HCT116 (cell line): ENCODE measurements at regions not wholly inside any gene's neighbourhood (a gene's known extent, or its start where the extent isn't known, plus 50 kb on each side); places are given as distances from the start of the nearest gene placed in this dataset.
A peak's percentile ranks its signal among the peaks of the same experiment; 100 is the strongest.

Experiments
- ATAC-seq: fragments of 200-7000 bp; cut with Tn5 transposase; 2 replicates; pipeline ENCODE4 v1.9.1; 2020; ENCODE audit warnings: mild to moderate bottlenecking, moderate library complexity
- BruUV-seq: library from RNA; stranded (reverse); fragments of 400-500 nt; replicated peaks from 2 replicates; lab custom pipeline; 2021; lab: Mats Ljungman, UMichigan
- CTCF ChIA-PET: fragments of 300-600 bp; sonication (Branson Sonifier 250); formaldehyde crosslinking; loops from one replicate; lab custom pipeline; 2021; ENCODE audit warnings: antibody characterized with exemption; lab: Charles Lee
- POLR2A ChIA-PET: fragments of 300-600, 350-600 bp; sonication (Branson Sonifier 250); formaldehyde crosslinking; loops from one replicate; lab custom pipeline; 2021; ENCODE audit warnings: antibody characterized with exemption; lab: Charles Lee
- RAD21 ChIA-PET, 2 experiments: fragments of 300-600 bp; sonication (Branson Sonifier 250); formaldehyde crosslinking; loops; one replicate each; lab custom pipeline; 2023; ENCODE audit warnings: low total read pairs in 2 of 2; ENCODE audit not compliant: uncharacterized antibody in 2 of 2, unreplicated experiment in 2 of 2, low non-redundant PET in 1 of 2; lab: Charles Lee
- DNase-seq: peaks from one replicate; pipeline ENCODE4 v3.0.0-alpha.2; 2010; ENCODE audit warnings: low read depth, low spot score
- H2AFZ ChIP-seq: fragments of 200-600 bp; shearing (Covaris generic), sonication (generic); 2 replicates; pipeline ENCODE4 v1.6.1; 2017; ENCODE audit warnings: low read depth, mixed run types, mixed read lengths, antibody characterized with exemption, low read length; ENCODE audit not compliant: poor library complexity, severe bottlenecking
- H3K27ac ChIP-seq: 2 replicates; pipeline ENCODE4 v1.5.1; 2012; ENCODE audit warnings: low read depth, low read length
- H3K27me3 ChIP-seq: fragments of 200-600 bp; sonication (generic); 2 replicates; pipeline ENCODE4 v1.6.1; 2016; ENCODE audit warnings: mixed run types, low read length, mixed read lengths; ENCODE audit not compliant: insufficient read depth
- H3K36me3 ChIP-seq, 2 experiments: fragments of 200-500 bp in 1 of 2; fragments of 200-600 bp in 1 of 2; sonication (Bioruptor generic) in 1 of 2; sonication (generic) in 1 of 2; 2 replicates each; pipeline versions ENCODE4 v1.5.1 to v1.6.1; 2014 to 2016; ENCODE audit warnings: low read length in 2 of 2, inconsistent platforms in 1 of 2, mixed read lengths in 1 of 2, mixed run types in 1 of 2; ENCODE audit not compliant: insufficient read depth in 2 of 2, control insufficient read depth in 1 of 2
- H3K4me1 ChIP-seq, 2 experiments: fragments of 200-600 bp in 1 of 2; sonication (generic) in 1 of 2; 2 replicates each; pipeline versions ENCODE4 v1.5.1 to v1.6.1; 2012 to 2017; ENCODE audit warnings: low read length in 2 of 2, inconsistent platforms in 1 of 2, mild to moderate bottlenecking in 1 of 2, mixed read lengths in 1 of 2, mixed run types in 1 of 2, moderate library complexity in 1 of 2; ENCODE audit not compliant: insufficient read depth in 2 of 2, control insufficient read depth in 1 of 2
- H3K4me2 ChIP-seq: fragments of 200-600 bp; sonication (generic); 2 replicates; pipeline ENCODE4 v1.6.1; 2017; ENCODE audit warnings: mixed run types, low read length, mixed read lengths
- H3K4me3 ChIP-seq, 2 experiments: fragments of 200-600 bp in 1 of 2; sonication (generic) in 1 of 2; replicated peaks in 1 of 2; 2 replicates each; pipeline ENCODE4 v1.5.1; 2011 to 2016; ENCODE audit warnings: low read length in 2 of 2, control low read depth in 1 of 2, low read depth in 1 of 2, mild to moderate bottlenecking in 1 of 2, mixed read lengths in 1 of 2, mixed run types in 1 of 2
- H3K79me2 ChIP-seq: fragments of 200-600 bp; sonication (generic); 2 replicates; pipeline ENCODE4 v1.6.1; 2017; ENCODE audit warnings: mild to moderate bottlenecking, mixed run types, low read length, moderate library complexity, mixed read lengths; ENCODE audit not compliant: insufficient read depth
- H3K9ac ChIP-seq: fragments of 200-600 bp; sonication (generic); 2 replicates; pipeline ENCODE4 v1.6.1; 2016; ENCODE audit warnings: low read length, mixed read lengths
- H3K9me2 ChIP-seq: fragments of 200-600 bp; sonication (generic), shearing (Covaris generic); 2 replicates; pipeline ENCODE4 v1.6.1; 2017; ENCODE audit warnings: mixed run types, mild to moderate bottlenecking, moderate library complexity; ENCODE audit not compliant: insufficient read depth
- H3K9me3 ChIP-seq, 2 experiments: fragments of 200-500 bp in 1 of 2; fragments of 200-600 bp in 1 of 2; sonication (Bioruptor generic) in 1 of 2; sonication (generic) in 1 of 2; 2 replicates each; pipeline ENCODE4 v1.6.1; 2014 to 2017; ENCODE audit warnings: low read length in 2 of 2, mixed read lengths in 2 of 2, inconsistent platforms in 1 of 2, low read depth in 1 of 2, mild to moderate bottlenecking in 1 of 2, mixed run types in 1 of 2, moderate library complexity in 1 of 2; ENCODE audit not compliant: control insufficient read depth in 1 of 2, insufficient read depth in 1 of 2
- H4K20me1 ChIP-seq: fragments of 200-600 bp; sonication (generic), shearing (Covaris generic); 2 replicates; pipeline ENCODE4 v1.6.1; 2017; ENCODE audit warnings: mixed run types, mild to moderate bottlenecking, moderate library complexity; ENCODE audit not compliant: insufficient read depth
- CBX3 ChIP-seq: IDR thresholded peaks from 2 replicates; pipeline ENCODE4 v1.6.1; 2012; ENCODE audit warnings: low read depth
- EZH2 ChIP-seq: fragments of 200-600 bp; sonication (generic); IDR thresholded peaks from 2 replicates; pipeline ENCODE4 v1.6.1; 2017; ENCODE audit warnings: antibody characterized with exemption, mixed run types
- EZH2phosphoT487 ChIP-seq: fragments of 200-600 bp; IDR thresholded peaks from 2 replicates; pipeline ENCODE4 v1.6.1; 2018; ENCODE audit warnings: antibody characterized with exemption, borderline replicate concordance
- RAD21 ChIP-seq: IDR thresholded peaks from 2 replicates; pipeline ENCODE4 v1.6.1; 2012; ENCODE audit warnings: low read depth, mild to moderate bottlenecking
- SIN3A ChIP-seq: IDR thresholded peaks from 2 replicates; pipeline ENCODE4 v1.6.1; 2012; ENCODE audit warnings: low read depth
- ZBTB33 ChIP-seq: IDR thresholded peaks from 2 replicates; pipeline ENCODE4 v1.6.1; 2011; ENCODE audit warnings: mild to moderate bottlenecking, low read length, moderate library complexity; ENCODE audit not compliant: insufficient replicate concordance; ENCODE audit errors: extremely low read depth
- ZNF274 ChIP-seq: fragments of 200-500 bp; sonication (Bioruptor generic); IDR thresholded peaks from 2 replicates; pipeline ENCODE4 v1.6.1; 2014; ENCODE audit warnings: mild to moderate bottlenecking, low read depth, low read length, inconsistent platforms
- intact Hi-C: fragments of 100-400 bp; cut with micrococcal nuclease; formaldehyde crosslinking; loops from 2 replicates; pipeline ENCODE4 v1.10.0; 2022
- TF ChIP-seq, protein P1 (sequence below), 3 experiments: fragments of 200-600 bp in 1 of 3; sonication (generic) in 1 of 3; IDR thresholded peaks in 2 of 3; conservative IDR thresholded peaks in 1 of 3; 2 replicates each; pipeline ENCODE4 v1.5.1; 2012 to 2017; ENCODE audit warnings: low read depth in 2 of 3, low read length in 2 of 3, antibody characterized with exemption in 1 of 3, borderline replicate concordance in 1 of 3, control low read depth in 1 of 3, mild to moderate bottlenecking in 1 of 3, mixed read lengths in 1 of 3, mixed run types in 1 of 3, moderate library complexity in 1 of 3; ENCODE audit not compliant: insufficient read depth in 1 of 3

DNA sequence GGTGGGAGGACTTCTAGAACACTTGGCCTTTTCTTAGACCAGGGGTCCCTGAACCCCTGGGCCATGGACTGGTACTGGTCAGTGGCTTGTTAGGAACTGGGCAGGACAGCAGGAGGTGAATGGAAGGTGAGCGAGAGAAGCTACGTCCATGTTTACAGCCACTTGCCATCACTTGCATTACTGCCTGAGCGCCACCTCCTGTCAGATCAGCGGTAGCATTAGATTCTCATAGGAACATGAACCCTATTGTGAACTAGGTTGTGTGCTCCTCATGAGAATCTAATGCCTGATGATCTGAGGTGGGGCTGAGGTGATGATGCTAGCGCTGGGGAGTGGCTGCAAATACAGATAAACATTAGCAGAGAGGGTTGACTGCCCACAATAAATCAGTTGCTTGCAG, 100.9 kb upstream of the IGFBP7 start:
- Histone ChIP-seq H3K4me3 (no peak overlapping the region), H3K4me1 (no peaks in the 10 kb centered on the region), H3K9me3 (no peaks in the 10 kb centered on the region), H3K36me3 (no peaks in the 10 kb centered on the region), H3K4me2 (no peak overlapping the region), H3K27ac (no peak overlapping the region), H3K9ac (no peak overlapping the region), H4K20me1 (no peaks in the 10 kb centered on the region), H3K27me3 (no peaks in the 10 kb centered on the region), H3K79me2 (no peaks in the 10 kb centered on the region), H3K9me2 (no peaks in the 10 kb centered on the region), H2AFZ (no peak overlapping the region)
- ATAC-seq (peak; percentile 53), DNase-seq (no peak)
- no TSS peak for BruUV-seq
- TF ChIP-seq ZNF274 (no peak), RAD21 (0 out of 2 replicates have a peak, but pooled peaks have one; percentile 4), EZH2phosphoT487 (no peak)
- TF ChIP-seq, protein P1, sequence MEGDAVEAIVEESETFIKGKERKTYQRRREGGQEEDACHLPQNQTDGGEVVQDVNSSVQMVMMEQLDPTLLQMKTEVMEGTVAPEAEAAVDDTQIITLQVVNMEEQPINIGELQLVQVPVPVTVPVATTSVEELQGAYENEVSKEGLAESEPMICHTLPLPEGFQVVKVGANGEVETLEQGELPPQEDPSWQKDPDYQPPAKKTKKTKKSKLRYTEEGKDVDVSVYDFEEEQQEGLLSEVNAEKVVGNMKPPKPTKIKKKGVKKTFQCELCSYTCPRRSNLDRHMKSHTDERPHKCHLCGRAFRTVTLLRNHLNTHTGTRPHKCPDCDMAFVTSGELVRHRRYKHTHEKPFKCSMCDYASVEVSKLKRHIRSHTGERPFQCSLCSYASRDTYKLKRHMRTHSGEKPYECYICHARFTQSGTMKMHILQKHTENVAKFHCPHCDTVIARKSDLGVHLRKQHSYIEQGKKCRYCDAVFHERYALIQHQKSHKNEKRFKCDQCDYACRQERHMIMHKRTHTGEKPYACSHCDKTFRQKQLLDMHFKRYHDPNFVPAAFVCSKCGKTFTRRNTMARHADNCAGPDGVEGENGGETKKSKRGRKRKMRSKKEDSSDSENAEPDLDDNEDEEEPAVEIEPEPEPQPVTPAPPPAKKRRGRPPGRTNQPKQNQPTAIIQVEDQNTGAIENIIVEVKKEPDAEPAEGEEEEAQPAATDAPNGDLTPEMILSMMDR (IDR thresholded peaks at IDR 0.05 in 2 of 3, conservative IDR thresholded peaks at IDR 0.05 in 1 of 3; ENCODE audit: borderline replicate concordance in 1 of 3, insufficient read depth in 1 of 3, low read depth in 2 of 3, low read length in 2 of 3), result peak in 2 of 3 experiments; percentile 13 to 15; a peak in 1 of 6 replicates
- ChIA-PET POLR2A (no interaction called here), RAD21 (no interaction called here), CTCF (interaction anchor here (0.6 kb wide), 1 partner anchor 48 kb away, joined by 3 read pairs; no protein-coding TSS in a partner anchor)
- intact Hi-C loops, result no loop called here

GRCh38 chr4:57206172-57206571, 96.0 kb upstream of the IGFBP7 start:
- POLR2A ChIA-PET, result no interaction called here

More at GRCh38 chr4:57206172-57206571, 96.0 kb upstream of the IGFBP7 start:
- RAD21 ChIA-PET, result no interaction called here
- no TSS peak for BruUV-seq
- CTCF ChIA-PET, result interaction anchor here (1.2 kb wide), 1 partner anchor 15 kb away, joined by 3 read pairs; no protein-coding TSS in a partner anchor
- no peak overlapping the region for H2AFZ ChIP-seq
- H3K36me3 ChIP-seq, result no peaks in the 10 kb centered on the region
- intact Hi-C loops, result no loop called here
- DNase-seq, result no peak
- H3K79me2 ChIP-seq, result no peaks in the 10 kb centered on the region
- no peaks in the 10 kb centered on the region for H3K9me3 ChIP-seq
- H3K9ac ChIP-seq, result no peak overlapping the region
- TF ChIP-seq ZBTB33 (no peak), SIN3A (no peak), EZH2 (no peak), CBX3 (no peak)
- no peaks in the 10 kb centered on the region for H3K9me2 ChIP-seq
- H3K27ac ChIP-seq, result no peak overlapping the region
- H3K4me3 ChIP-seq, result no peak overlapping the region
- H3K4me1 ChIP-seq, result no peaks in the 10 kb centered on the region
- H3K27me3 ChIP-seq, result 0 out of 2 replicates have a peak, but pooled peaks cover under 1% of the 10 kb centered on the region
- no peak for ATAC-seq
- H4K20me1 ChIP-seq, result no peaks in the 10 kb centered on the region
- no peak overlapping the region for H3K4me2 ChIP-seq
